ENCODE measurements at regions not wholly inside any gene's neighbourhood (a gene's known extent, or its start where the extent isn't known, plus 50 kb on each side); places are given as distances from the start of the nearest gene placed in this dataset.

GRCh38 chr14:36229262-36229661, 52.7 kb upstream of the PTCSC3 start:
- TF ChIP-seq EZH2 (IDR thresholded peaks at IDR 0.05; ENCODE audit: borderline replicate concordance, low read depth, low read length, poor library complexity, severe bottlenecking) (no peak), CTCF (conservative IDR thresholded peaks at IDR 0.05; ENCODE audit: low read depth, low read length) (no peak)
